GM21737 (cell line): ENCODE measurements at regions not wholly inside any gene's neighbourhood (a gene's known extent, or its start where the extent isn't known, plus 50 kb on each side); places are given as distances from the start of the nearest gene placed in this dataset.

ENCODE experiments used
- ATAC-seq: cut with Tn5 transposase; IDR thresholded peaks from one replicate; pipeline ENCODE4 v1.9.1; 2021; ENCODE audit warnings: mild to moderate bottlenecking, moderate library complexity; ENCODE audit not compliant: unreplicated experiment

DNA sequence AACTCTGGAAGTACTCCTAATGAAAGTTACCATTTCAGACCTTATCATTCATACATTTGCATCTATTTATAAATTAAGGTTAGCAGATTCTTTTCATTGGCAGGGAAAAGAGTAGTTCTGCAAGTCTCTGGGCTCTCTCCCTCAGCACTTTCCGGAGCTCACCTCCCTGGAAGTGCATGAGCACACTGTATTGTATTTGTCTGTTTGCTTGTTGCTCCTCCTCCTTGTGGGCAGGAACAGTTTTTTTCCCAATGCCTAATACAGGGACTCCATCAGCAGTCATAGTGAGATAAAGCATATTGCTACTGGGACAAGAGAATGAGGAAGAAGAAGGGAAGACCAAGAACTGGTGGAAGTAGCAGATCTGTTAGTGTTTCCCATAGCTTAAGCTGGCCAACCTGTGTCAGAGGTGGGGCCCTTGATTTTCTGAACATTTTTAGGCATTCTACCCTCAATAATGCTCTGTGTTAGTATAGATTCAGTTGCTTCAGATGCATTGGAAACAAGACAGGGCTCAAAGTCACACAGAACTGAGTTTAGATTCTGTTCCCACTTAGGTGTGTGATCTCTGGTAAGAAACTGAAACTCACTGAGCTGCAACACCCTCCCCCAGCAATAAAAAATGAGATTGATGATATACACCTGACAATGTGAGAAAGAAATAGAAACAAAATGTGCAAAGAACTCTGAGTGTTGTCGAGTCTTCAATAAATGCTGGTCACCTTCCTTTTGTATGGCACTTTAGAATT lies 407.8 kb downstream of the TUSC7 start:
- no peak for ATAC-seq

DNA sequence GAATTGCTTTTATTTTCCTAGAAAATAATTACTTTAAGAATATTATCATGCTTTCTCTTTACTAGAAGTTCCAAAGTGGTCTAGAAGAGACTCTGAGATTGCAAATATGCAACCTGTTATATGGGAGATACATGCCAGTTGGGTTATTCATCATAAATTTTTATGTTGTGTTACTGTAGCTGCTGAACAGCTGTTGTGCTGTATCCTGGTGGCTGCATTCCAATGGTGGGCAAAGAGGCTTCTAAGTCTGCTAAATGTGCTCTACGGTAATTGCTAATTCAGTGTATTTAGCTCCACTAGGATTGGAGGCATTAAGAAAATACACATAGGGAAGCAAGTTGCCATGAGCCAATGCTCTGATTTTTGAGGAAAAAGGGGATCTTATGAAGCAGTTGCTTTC lies 409.0 kb downstream of the TUSC7 start:
- no peak for ATAC-seq

DNA sequence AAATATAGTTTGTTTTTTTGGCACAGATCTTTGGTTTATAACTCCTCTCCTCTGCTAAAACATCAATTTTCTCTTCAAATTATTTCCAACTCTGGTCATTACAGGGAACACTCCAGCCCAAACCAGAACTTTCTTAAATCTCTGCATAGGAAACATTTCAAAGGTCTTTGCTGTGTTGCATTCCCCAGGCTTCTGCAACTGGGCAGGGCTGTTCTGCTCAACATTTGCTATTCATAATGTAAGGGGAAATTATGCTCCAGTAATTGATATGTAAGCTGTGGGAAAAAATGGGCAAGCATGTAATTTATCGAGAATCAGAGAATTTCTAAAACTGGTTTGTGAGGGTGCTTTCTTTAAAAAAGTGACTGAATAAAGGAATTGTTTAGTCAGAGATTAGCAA lies 410.4 kb downstream of the TUSC7 start:
- ATAC-seq: no peak

DNA sequence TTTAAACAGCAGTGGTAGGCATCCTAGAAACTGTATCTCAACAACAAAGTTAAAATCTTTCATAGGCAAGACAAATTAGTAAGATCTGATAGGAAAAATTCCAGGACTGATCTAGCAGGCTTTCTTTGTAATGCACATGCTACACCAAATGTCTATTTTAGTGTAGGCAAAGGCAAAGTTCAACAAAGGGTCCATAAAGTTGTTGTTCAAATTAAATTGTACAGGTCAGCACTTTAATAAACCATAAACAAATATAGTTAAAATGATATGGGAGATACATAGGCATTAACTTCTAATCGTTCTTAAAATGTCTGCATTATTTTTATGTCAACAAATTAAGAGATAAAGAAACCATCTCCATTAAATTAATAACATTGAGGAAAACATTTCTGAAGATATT lies 413.0 kb downstream of the TUSC7 start:
- no peak for ATAC-seq

DNA sequence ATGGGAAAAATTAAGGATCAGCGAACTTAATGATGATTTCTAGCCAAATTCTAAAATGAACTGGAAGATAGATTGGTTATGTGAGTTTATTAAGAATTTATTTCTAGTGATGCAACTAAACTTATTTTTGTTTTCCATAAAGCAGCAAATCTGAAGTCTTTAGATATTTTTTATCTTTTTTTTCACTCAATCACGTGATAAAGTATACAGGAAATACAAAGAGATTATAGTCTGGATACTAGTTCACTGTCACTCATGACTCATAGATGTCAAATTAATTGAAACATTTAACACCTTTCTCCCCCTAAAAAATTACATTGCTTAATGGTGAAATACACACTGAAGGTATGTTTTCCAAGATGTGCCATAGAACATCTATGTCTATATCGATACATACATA lies 416.9 kb downstream of the TUSC7 start:
- no peak for ATAC-seq

DNA sequence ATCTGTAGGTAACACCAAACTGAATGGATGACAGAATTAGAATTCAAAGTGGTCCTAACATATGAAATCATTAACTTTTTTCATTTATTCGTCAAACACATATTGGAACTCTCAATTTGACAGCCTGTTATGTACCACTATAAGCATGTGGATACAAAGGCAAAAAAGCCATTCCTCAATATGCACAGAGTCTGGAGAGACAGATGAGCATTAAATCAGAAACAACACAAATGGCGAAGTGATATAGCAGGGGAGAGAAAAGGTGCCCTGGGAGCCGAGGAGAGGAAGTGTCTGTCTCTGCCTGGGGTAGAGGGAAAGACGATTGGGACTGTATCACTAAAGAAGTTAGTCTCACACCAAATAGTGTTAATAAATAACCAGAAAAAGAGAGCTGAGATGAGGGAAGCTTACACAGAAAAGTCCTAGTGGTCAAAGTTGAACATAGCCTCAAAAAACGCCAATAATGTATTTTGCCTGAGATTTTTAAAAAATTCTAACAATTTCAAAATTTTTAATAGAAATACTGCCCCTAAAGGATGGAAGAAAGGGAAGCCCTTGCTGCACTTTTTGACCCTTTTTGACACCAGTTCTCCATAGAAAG lies 417.5 kb downstream of the TUSC7 start:
- no peak for ATAC-seq

DNA sequence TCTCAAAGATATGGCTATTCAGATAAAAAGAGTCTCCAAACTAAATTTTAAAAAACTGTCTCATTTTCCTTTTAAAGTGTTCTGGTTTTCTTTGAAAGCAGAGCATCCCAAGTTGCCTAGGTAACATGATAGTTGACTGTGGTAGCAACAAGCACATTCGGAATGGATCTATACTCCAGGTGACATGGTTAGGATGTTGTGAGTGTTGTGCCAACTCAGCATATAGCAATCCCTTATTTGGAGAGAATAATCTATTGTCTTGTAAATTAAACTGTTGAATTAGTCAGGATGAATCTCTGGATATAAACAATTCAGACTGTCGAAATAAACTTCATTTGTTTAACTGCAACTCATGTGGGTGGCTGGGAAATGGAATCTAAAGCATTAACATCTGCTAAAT lies 418.6 kb downstream of the TUSC7 start:
- ATAC-seq: no peak

DNA sequence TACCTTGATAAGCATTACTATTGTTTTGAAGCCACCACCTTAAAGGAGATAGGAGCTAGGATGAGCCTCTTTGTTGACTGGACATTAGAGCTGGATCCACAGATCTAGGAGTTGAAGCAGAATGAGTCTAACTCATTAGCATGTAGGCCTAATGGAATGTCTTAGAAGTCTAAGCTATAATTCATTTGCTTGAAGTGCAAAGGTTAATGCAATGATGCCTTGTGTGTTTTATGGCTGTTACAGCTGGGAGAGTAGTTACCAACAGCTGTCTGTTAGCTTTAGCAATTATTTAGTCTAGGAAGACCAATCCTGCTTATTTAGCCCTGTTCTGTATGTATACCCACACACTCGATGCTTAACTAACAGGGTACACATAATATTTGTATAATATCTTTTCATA lies 419.3 kb downstream of the TUSC7 start:
- no peak for ATAC-seq

DNA sequence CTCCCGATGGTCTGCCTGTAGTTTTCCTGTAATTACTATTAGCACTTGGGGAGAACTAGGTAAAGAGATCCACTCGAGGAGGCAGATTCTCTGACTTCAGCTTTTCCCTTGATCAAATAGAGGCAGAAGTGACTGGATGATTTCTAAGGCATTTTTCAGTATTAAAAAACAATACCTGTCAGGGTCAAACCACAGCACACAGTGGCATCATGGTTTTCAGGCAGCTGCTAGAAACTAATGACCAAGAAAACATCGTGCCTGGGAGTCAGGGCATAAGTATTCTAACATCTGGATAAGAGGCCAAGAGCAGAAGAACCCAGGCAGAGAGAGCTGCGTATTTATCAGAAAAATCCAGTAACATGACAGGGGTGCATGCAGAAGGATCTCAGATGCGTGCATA lies 419.9 kb downstream of the TUSC7 start:
- ATAC-seq: no peak

DNA sequence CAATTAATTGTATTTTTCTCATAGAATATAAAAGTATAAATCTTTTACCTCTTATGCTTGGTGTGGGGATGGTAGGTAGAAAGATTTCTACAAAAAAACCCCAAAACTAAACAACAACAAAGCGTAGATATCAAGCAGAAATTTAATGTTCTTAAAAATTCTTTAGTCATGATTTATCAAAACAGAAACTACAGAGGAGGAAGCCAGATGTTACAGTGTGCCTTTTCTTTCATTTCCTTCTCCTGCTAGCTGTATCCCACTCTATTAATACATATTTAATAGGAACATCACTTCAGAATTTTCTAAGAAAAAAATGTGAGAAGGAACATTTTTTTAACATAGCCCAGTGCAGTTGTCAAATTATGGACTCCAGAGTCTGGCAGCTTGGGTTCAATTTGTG lies 420.6 kb downstream of the TUSC7 start:
- ATAC-seq: no peak

DNA sequence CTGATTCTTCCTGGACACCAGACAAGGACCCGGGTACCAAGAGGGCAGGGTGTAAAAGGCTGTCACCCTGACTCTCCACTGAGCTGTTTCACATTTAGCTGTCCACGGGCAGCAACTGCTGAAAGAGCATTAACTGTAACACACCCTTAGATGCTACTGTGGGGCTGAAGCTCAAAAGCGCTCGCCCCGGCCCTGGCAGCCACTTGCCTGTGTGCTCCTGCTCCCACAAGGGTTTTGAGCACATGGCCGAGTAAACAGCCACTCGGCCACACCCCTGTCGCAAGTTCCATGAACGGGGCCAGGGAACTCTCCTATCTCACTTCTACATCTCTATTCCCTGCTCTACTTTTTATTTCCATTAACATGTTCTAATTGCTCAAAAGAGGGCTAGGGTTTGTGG lies 421.7 kb downstream of the TUSC7 start:
- ATAC-seq: no peak

DNA sequence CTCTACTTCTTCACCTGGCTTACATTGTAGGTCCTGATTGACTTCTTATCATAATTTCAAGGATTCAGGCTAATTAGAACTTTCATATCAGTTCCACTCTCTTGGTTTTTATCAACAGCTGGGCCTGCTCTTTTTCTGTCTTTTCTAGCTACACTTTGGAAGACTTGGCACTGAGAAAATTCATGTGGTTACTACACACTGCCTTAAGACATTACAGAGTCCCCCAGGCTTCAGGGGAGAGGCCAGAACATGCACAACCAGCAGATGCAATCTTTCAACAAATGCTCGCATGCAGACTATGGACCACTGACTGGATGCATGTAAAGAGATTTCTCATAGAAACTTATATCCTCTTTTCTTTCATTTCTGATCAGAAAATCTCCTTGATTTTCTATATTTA lies 423.5 kb downstream of the TUSC7 start:
- ATAC-seq: no peak

DNA sequence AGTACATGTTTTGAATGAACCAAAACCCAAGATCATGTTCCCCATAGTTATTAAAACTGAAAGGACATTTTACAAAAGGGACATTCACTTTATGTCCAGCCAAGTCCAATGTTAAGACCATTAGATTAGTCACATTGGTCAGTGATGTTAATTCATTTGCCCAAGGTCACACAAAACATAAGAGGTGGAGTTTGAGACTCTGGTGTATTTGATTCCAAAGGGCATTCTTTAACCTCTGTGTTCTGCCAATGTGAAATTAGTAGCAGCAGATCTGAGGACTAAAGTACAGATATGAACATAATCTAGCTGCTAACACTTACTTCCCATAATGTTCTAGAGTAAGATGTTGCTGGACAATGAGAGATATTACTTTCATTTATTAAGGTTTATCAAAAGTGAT lies 425.6 kb downstream of the TUSC7 start:
- no peak for ATAC-seq

DNA sequence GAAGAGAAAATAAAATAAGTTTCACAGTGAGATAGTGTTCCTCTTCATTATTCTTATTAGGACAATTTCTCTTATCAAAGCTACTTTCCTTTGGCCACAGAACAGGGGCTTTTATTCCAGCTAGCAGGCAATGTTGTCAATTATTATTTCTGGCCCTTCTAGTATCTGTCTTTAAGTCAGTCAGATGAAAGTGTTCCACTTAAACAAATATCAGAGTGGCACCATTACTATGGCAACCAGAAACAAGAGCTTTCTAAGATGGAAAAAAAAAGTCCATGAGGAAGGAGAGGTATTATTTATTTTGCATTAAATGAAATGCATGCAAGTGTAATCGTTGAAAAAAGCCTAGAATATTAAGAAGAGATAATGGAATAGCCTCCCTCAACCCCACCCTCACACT lies 426.4 kb downstream of the TUSC7 start:
- ATAC-seq: no peak

DNA sequence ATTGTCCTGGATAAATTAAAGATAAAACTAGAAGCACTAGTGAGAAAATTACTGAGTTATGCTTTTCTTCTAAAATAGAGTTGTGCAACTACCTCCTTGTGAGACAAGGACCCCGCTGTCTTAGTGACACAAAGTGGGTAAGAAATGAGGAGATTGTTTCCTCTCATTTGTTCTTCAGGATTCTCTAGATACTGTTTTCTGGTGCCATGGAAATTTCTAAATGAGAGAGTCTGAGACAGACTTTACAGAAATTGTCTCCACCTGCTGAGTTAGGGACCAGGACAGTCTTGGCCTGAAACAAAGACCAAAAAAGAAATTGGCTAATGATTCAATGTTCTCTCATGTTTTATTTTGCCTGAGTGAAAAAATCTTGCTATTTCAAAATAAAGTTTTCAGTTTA lies 427.5 kb downstream of the TUSC7 start:
- ATAC-seq: no peak

DNA sequence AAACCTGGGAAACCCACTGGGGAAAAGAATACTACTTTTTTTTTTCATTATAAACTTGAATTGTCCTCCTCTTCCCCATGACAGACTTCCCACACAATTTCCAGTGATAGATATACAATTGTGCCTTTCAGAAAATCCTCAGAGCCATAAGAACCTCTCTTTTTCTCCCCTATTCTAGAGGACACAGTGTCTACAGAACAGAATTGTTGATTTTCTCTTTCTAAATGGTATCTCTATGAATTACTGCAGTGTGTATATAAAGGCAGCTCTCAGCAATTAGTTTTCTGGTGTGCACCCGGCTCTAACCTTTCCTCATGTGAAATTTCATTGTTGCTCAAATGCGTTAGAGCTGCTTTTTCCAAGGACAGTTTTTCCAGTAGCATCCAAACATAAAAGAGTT lies 430.1 kb downstream of the TUSC7 start:
- no peak for ATAC-seq

DNA sequence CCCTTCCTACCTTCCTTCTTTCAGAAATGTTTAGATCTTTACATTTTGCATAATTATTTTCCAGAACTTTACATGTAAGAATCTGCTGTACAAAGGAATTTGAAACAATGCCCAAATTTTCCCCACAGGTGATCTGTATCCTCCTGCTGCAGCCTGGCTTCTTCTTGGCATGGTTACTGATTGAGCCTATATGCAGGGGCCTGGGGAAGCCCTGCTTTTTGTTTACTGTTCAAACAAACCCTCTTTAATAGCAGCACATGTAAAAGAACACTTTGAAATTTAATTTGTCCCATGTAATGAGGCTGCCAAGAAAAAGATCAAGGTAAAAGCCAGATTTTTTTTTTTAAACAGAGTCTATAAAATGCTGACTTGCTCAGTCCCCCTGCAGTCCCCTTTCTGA lies 432.2 kb downstream of the TUSC7 start:
- ATAC-seq: no peak

DNA sequence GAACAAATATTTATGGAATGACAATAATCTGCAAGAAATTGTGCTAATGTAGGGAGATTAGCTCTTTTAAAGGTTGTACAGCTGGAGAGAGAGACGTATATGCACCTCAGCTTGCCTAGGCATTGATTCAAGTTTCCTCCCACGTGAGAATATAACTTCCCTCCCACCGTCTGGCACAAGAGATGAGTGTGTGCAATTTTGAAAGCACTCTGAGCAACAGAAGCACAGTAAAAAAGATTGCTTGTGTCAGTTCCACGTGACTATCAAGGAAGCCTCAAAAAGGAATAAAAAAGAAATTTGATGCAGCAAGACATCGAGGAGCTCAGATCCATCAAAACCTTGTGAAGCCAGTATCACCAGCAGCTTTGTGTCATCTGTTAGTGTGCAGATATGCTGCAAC lies 435.3 kb downstream of the TUSC7 start:
- ATAC-seq: no peak

DNA sequence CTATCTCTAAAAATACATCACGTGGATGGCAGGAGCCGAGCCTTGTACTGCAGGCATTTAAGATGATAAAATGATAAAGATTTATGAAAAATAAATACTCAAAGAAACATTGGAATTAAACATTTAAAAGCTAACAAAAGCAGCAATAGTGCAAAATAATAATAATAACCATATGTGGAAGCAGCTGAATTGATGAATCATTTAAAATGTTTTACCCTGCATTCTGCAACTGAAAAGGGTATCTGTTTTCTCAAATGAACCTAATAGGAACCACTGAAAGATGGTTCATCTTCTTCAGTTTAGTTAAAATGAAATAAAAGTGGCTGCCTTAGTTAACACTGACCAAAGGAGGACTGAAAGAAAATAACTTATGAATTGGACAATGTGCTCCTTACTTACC lies 436.1 kb downstream of the TUSC7 start:
- ATAC-seq: no peak

DNA sequence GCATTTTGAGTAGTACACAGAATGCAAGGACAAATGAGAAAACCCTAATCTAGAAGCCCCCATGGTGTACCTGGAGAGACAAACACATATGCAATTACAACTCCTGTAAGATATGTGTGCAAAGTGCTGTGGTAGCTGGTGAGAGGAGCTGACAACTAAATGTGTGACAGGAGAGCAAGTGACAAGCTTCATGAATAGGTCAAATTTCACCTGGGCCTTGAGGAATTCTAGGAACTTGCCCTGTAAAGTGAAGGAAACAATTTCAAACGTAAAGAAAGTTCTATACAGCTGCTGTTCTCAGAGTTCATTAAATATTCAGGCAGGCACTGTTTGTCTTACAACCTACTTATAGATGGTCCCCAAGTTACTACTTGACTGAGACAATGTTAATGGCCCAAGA lies 437.0 kb downstream of the TUSC7 start:
- no peak for ATAC-seq

DNA sequence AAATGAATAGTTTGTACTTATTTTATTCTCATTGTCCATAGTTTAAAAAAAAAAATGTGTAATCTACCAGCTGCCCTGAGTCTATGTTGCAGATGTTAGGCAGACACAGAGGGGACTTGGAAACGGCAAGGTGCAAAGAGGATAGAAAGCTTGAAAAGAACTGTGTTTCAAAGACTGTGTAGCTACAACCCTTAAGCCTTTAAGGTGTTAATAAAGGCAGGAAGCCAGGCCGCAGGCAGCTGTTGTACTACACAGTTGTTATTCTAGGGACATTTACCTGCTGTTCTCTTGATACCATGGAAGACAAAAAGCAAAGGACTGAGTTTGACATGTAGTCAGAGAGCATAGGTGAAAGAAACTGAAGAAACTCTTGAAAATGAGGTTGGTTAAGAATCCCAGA lies 440.0 kb downstream of the TUSC7 start:
- no peak for ATAC-seq

DNA sequence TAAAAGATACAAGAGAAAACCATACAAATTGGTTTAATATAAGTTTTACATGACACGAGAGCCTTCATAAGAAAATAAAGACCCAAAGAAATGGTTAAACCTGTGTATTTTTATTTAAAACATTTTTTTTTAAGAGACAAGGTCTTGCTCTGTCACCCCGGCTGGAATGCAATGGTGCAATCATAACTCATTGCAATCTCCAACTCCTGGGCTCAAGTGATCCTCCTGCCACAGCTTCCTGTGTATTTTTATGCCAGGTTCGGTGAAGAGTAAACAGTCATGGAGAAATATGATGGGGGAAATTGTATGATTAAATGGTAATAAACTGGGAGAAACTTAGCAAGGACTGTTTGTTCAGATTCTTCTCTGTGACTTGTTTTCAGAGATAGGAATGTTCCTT lies 441.0 kb downstream of the TUSC7 start:
- ATAC-seq: no peak

DNA sequence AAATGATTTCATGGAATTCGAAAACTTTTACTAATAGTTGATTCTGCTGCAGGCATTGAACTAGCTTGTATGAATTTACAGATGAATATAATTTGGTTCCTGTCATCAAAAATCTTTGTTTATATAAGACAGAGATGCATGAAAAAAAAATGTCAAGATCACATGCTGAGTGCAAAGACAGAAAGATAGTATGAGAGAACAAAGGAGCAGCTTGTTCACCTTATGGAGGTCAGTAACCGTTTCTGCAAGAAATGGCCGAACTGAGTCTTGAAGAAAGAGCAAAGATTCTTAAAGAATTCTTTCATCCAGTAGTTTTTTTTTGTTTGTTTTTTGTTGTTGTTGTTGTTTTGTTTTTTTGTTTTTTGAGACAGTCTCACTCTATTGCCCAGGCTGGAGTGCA lies 450.6 kb downstream of the TUSC7 start:
- ATAC-seq: no peak
